ENCODE measurements at regions not wholly inside any gene's neighbourhood (a gene's known extent, or its start where the extent isn't known, plus 50 kb on each side); places are given as distances from the start of the nearest gene placed in this dataset.

GRCh38 chr9:106312906-106313305 is 550.1 kb upstream of the ZNF462 start:
- TF ChIP-seq, protein P1, sequence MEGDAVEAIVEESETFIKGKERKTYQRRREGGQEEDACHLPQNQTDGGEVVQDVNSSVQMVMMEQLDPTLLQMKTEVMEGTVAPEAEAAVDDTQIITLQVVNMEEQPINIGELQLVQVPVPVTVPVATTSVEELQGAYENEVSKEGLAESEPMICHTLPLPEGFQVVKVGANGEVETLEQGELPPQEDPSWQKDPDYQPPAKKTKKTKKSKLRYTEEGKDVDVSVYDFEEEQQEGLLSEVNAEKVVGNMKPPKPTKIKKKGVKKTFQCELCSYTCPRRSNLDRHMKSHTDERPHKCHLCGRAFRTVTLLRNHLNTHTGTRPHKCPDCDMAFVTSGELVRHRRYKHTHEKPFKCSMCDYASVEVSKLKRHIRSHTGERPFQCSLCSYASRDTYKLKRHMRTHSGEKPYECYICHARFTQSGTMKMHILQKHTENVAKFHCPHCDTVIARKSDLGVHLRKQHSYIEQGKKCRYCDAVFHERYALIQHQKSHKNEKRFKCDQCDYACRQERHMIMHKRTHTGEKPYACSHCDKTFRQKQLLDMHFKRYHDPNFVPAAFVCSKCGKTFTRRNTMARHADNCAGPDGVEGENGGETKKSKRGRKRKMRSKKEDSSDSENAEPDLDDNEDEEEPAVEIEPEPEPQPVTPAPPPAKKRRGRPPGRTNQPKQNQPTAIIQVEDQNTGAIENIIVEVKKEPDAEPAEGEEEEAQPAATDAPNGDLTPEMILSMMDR (IDR thresholded peaks at IDR 0.05): no peak
- TF ChIP-seq POLR2A (IDR thresholded peaks at IDR 0.05): no peak

Data from lower leg skin (tissue), 3 donors.